GM23248 (cell line): ENCODE measurements at regions not wholly inside any gene's neighbourhood (a gene's known extent, or its start where the extent isn't known, plus 50 kb on each side); places are given as distances from the start of the nearest gene placed in this dataset.
A peak's percentile ranks its signal among the peaks of the same experiment; 100 is the strongest.

Experiments
- DNase-seq: peaks from one replicate; pipeline ENCODE4 v3.0.0-alpha.2; 2015
- H2AFZ ChIP-seq: fragments of 200-600 bp; sonication (generic); 2 replicates; pipeline ENCODE4 v1.6.1; 2016; ENCODE audit warnings: antibody characterized with exemption
- H3F3A ChIP-seq: fragments of 200-600 bp; sonication (generic); 2 replicates; pipeline ENCODE4 v1.6.1; 2016; ENCODE audit warnings: mild to moderate bottlenecking, antibody characterized with exemption, mixed run types; ENCODE audit not compliant: insufficient read depth
- H3K27ac ChIP-seq: fragments of 200-600 bp; sonication (generic); 2 replicates; pipeline ENCODE4 v1.5.1; 2016; ENCODE audit warnings: mild to moderate bottlenecking
- H3K27me3 ChIP-seq: fragments of 200-600 bp; sonication (generic); replicated peaks from 2 replicates; pipeline ENCODE4 v1.6.1; 2016; ENCODE audit warnings: mild to moderate bottlenecking; ENCODE audit not compliant: insufficient read depth
- H3K36me3 ChIP-seq: fragments of 200-600 bp; sonication (generic); 2 replicates; pipeline ENCODE4 v1.6.1; 2016; ENCODE audit warnings: low read depth, mild to moderate bottlenecking
- H3K4me1 ChIP-seq: fragments of 200-600 bp; sonication (generic); 2 replicates; pipeline ENCODE4 v1.6.1; 2016; ENCODE audit warnings: mild to moderate bottlenecking; ENCODE audit not compliant: insufficient read depth
- H3K4me2 ChIP-seq: fragments of 200-600 bp; sonication (generic); one replicate; pipeline ENCODE4 v1.6.1; 2016; ENCODE audit warnings: mild to moderate bottlenecking; ENCODE audit not compliant: unreplicated experiment
- H3K4me3 ChIP-seq: fragments of 200-600 bp; sonication (generic); 2 replicates; pipeline ENCODE4 v1.5.1; 2016; ENCODE audit warnings: mild to moderate bottlenecking
- H3K79me2 ChIP-seq: fragments of 200-600 bp; sonication (generic); 2 replicates; pipeline ENCODE4 v1.6.1; 2016; ENCODE audit warnings: mild to moderate bottlenecking; ENCODE audit not compliant: insufficient read depth
- H3K9ac ChIP-seq: fragments of 200-600 bp; sonication (generic); 2 replicates; pipeline ENCODE4 v1.6.1; 2016; ENCODE audit warnings: mild to moderate bottlenecking
- H3K9me2 ChIP-seq: fragments of 200-600 bp; sonication (generic); 2 replicates; pipeline ENCODE4 v1.6.1; 2016; ENCODE audit warnings: mixed run types, mild to moderate bottlenecking, moderate library complexity; ENCODE audit not compliant: insufficient read depth
- H3K9me3 ChIP-seq: fragments of 200-600 bp; sonication (generic); one replicate; pipeline ENCODE4 v1.6.1; 2017; ENCODE audit warnings: low read depth
- H4K20me1 ChIP-seq: fragments of 200-600 bp; sonication (generic); 2 replicates; pipeline ENCODE4 v1.6.0; 2016; ENCODE audit not compliant: insufficient read depth
- EZH2 ChIP-seq: fragments of 200-600 bp; sonication (generic); IDR thresholded peaks from 2 replicates; pipeline ENCODE4 v1.6.1; 2018; ENCODE audit warnings: antibody characterized with exemption, mild to moderate bottlenecking; ENCODE audit not compliant: insufficient read depth, poor library complexity, severe bottlenecking
- EZH2phosphoT487 ChIP-seq: fragments of 200-600 bp; sonication (generic); IDR thresholded peaks from 2 replicates; pipeline ENCODE4 v1.6.1; 2018; ENCODE audit warnings: antibody characterized with exemption, moderate library complexity, mild to moderate bottlenecking, low read depth; ENCODE audit not compliant: insufficient read depth
- WGBS, 2 experiments: methylation state at CpG; one replicate each; pipeline ENCODE4 v1.1.6; 2015 to 2017; ENCODE audit warnings: low lambda C conversion rate in 2 of 2, low coverage in 1 of 2; ENCODE audit errors: missing lambda C conversion rate in 2 of 2; 5-methylcytosine and 5-hydroxymethylcytosine counted together
- in situ Hi-C: fragments of 300-500 bp; cut with MboI; formaldehyde crosslinking; loops from 2 replicates; pipeline ENCODE4 v1.15.0; 2020

DNA sequence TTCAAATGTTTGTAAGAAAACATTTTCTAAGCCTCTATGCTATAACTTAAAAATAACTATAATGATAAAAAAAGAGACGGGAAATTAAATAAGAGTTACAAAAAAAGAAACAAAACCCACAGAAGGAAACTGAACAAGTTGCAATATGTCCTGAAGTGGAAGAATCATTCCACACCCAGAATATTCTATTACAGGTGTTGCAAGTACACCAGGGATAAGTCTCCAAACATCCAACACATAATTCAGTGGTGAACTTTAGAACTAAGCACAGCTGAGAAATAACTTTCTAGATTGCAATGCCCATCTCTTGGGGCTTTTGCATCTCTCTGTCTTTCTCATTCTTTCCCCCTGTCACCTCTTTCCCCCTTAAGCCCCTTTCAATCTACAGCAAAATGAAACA, 325.2 kb downstream of the BRINP1 start:
- H3K9ac ChIP-seq = no peak overlapping the region
- no peaks in the 10 kb centered on the region for H4K20me1 ChIP-seq
- TF ChIP-seq EZH2phosphoT487 (no peak), EZH2 (no peak)
- WGBS, 2 experiments = 82 to 100% methylated on average over 1 of the region's 1 CpG
- 0 out of 2 replicates have a peak, but pooled peaks cover 7% of the 10 kb centered on the region for H3K4me1 ChIP-seq
- H3F3A ChIP-seq = no peaks in the 10 kb centered on the region
- 0 out of 2 replicates have a peak overlapping the region, but pooled peaks have one; percentile 42 for H3K27ac ChIP-seq
- no peaks in the 10 kb centered on the region for H3K9me3 ChIP-seq
- no peak for DNase-seq
- no peaks in the 10 kb centered on the region for H3K9me2 ChIP-seq
- no peaks in the 10 kb centered on the region for H3K36me3 ChIP-seq
- peak overlapping the region; percentile 43; the same call in 1 of the 2 replicates for H2AFZ ChIP-seq
- no peaks in the 10 kb centered on the region for H3K79me2 ChIP-seq
- in situ Hi-C loops = no loop called here
- H3K27me3 ChIP-seq = no peaks in the 10 kb centered on the region
- H3K4me3 ChIP-seq = no peak overlapping the region
- no peak overlapping the region for H3K4me2 ChIP-seq

DNA sequence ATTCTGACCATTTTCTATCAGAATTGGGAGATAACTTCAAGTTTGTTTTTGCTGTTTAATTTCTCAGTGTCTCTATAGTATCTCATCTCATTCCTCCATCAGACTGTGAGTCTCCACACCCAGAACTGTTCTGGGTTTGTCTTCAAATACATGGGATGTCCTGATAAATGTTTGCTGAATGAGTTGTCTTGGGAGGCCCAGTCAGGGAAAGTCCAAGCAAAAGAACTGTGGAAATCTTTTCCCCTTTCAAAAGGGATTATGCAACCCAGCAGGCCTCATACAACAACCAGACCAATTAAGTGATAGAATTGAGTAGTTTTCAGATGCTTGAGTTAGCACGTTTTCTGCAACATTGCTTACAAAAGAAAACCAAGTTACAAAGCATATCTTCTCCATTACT, 324.4 kb downstream of the BRINP1 start:
- H3K9me3 ChIP-seq = no peaks in the 10 kb centered on the region
- H3K27me3 ChIP-seq = no peaks in the 10 kb centered on the region
- H3K36me3 ChIP-seq = no peaks in the 10 kb centered on the region
- H3K4me1 ChIP-seq = 0 out of 2 replicates have a peak, but pooled peaks cover 7% of the 10 kb centered on the region
- no peaks in the 10 kb centered on the region for H4K20me1 ChIP-seq
- no peaks in the 10 kb centered on the region for H3F3A ChIP-seq
- peak overlapping the region; percentile 43 for H2AFZ ChIP-seq
- in situ Hi-C loops = no loop called here
- H3K79me2 ChIP-seq = no peaks in the 10 kb centered on the region
- H3K9ac ChIP-seq = no peak overlapping the region
- peak overlapping the region; percentile 42; the same call in 1 of the 2 replicates for H3K27ac ChIP-seq
- H3K4me3 ChIP-seq = no peak overlapping the region
- DNase-seq = peak; percentile 73
- H3K9me2 ChIP-seq = no peaks in the 10 kb centered on the region
- 0% methylated on average over 1 of the region's 1 CpG for WGBS, 2 experiments
- H3K4me2 ChIP-seq = no peak overlapping the region
- TF ChIP-seq EZH2phosphoT487 = no peak
- TF ChIP-seq EZH2 = no peak

DNA sequence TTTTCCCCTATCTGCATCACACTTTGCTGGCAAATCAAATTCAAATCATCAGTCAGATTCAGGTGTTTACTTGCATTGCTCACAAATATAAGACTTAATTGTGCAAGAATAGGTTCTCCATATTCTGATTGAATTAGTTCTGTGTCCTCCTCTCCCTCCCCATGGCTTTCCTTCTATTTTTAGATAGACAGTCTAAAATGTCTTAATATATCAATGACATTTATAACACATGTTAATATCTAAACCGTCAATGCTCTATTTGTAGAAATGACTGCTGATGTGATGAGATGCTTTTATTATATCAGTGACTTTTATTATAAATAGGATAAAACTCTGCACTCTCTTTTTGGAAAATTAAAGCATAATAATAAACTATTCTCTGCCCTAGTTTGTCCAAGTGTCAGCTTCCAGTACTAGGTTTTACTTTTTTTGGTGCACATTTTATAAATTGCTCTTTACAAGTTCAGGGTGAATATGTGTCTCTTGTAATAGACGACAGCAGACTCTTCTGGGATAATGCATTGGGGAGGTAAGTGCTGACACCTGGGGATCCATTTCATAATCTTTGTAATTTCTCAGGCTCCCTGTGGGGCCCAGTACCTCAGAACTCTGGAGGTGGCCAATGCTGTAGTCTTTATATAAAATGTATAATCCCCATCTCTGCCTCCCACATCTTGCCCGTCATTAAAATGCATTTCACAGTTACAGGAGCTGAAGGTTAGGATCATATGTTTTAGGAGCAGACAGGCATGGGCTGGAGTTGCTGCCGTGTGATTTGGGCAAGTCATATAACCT, 321.5 kb downstream of the BRINP1 start:
- DNase-seq = no peak
- H3K79me2 ChIP-seq = no peaks in the 10 kb centered on the region
- H3K9me2 ChIP-seq = no peaks in the 10 kb centered on the region
- no peak overlapping the region for H3K4me3 ChIP-seq
- no peaks in the 10 kb centered on the region for H3K9me3 ChIP-seq
- WGBS, 2 experiments = 41 to 50% methylated on average over 4 of the region's 4 CpGs
- no peak overlapping the region for H2AFZ ChIP-seq
- H3K27me3 ChIP-seq = no peaks in the 10 kb centered on the region
- no peak overlapping the region for H3K4me2 ChIP-seq
- no peak overlapping the region for H3K27ac ChIP-seq
- no peaks in the 10 kb centered on the region for H4K20me1 ChIP-seq
- in situ Hi-C loops = no loop called here
- no peak overlapping the region for H3K9ac ChIP-seq
- no peaks in the 10 kb centered on the region for H3F3A ChIP-seq
- no peaks in the 10 kb centered on the region for H3K36me3 ChIP-seq
- 0 out of 2 replicates have a peak, but pooled peaks cover 7% of the 10 kb centered on the region for H3K4me1 ChIP-seq
- TF ChIP-seq EZH2 = no peak
- no peak for TF ChIP-seq EZH2phosphoT487

DNA sequence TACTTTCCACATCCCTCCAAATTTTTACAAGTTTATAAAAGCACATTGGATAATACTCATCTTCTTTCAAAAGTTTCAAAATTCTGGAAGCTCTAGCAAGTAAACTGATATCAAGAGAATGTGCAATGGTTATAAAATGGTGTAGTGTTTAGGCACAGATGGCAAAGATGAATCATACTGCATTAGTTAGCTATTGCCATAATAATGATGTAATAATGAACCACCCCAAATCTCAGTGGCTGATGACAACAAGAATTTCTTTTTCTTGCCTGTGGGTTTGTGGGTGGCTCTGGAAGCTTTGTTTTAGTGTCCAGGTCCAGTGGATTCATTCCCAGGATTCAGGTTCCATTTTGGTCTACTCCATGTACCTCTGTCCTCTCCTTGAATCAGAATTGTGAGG, 319.0 kb downstream of the BRINP1 start:
- no peaks in the 10 kb centered on the region for H3K79me2 ChIP-seq
- H3K4me1 ChIP-seq = no peaks in the 10 kb centered on the region
- no peaks in the 10 kb centered on the region for H3K27me3 ChIP-seq
- H3K27ac ChIP-seq = no peak overlapping the region
- H3K36me3 ChIP-seq = no peaks in the 10 kb centered on the region
- no peak overlapping the region for H3K9ac ChIP-seq
- H4K20me1 ChIP-seq = no peaks in the 10 kb centered on the region
- no peaks in the 10 kb centered on the region for H3K9me3 ChIP-seq
- peak; percentile 23 for DNase-seq
- no peak overlapping the region for H3K4me2 ChIP-seq
- in situ Hi-C loops = no loop called here
- H3K4me3 ChIP-seq = no peak overlapping the region
- no peaks in the 10 kb centered on the region for H3F3A ChIP-seq
- H2AFZ ChIP-seq = no peak overlapping the region
- TF ChIP-seq EZH2phosphoT487 = no peak
- no peak for TF ChIP-seq EZH2
- no peaks in the 10 kb centered on the region for H3K9me2 ChIP-seq
